ENCODE measurements at regions not wholly inside any gene's neighbourhood (a gene's known extent, or its start where the extent isn't known, plus 50 kb on each side); places are given as distances from the start of the nearest gene placed in this dataset.
"Not testable (repeated sequence)": the region's sequence is repeated elsewhere in the genome, so short reads cannot be mapped to it uniquely, and the experiment has no call there.

DNA sequence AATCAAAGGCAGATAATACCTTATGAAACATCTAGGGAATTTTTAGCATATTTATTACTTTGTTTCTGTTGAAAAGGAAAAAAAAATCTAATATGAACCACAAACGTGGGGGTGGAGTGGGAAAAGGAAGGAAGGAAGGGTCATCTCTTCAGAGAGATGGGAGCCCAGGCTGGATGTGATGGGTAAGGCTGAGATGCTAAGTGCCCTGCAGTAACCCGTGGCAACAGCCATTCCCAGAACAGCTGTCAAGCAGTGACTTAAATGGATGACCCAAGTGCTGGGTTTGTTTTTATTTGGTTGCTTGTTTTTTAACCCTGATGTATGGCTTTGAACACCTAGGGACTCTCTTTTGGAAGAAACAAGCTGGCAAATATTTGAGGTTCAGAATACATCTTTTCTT lies 50.7 kb upstream of the KLF7 start:
- no peak for DNase-seq (ENCODE audit: low spot score)

DNA sequence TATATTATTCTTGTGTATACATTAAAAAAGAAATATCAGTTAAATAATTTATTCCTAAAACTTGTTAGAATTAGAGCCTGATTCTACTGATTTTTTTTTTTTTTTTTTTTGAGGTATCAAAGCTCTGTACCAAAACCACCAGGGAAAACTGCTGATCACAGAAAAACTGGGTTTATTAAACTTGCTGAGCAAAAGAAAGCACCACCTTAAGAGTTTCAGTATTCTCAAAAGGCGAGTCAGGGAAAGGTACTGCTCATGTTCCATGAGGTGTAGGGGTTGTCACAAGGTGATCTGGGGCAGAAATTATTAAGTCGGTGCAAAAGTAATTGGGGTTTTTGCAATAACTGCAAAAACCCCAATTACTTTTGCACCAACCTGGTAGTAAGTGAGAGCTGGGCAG lies 51.7 kb upstream of the KLF7 start:
- DNase-seq (ENCODE audit: low spot score): no peak

DNA sequence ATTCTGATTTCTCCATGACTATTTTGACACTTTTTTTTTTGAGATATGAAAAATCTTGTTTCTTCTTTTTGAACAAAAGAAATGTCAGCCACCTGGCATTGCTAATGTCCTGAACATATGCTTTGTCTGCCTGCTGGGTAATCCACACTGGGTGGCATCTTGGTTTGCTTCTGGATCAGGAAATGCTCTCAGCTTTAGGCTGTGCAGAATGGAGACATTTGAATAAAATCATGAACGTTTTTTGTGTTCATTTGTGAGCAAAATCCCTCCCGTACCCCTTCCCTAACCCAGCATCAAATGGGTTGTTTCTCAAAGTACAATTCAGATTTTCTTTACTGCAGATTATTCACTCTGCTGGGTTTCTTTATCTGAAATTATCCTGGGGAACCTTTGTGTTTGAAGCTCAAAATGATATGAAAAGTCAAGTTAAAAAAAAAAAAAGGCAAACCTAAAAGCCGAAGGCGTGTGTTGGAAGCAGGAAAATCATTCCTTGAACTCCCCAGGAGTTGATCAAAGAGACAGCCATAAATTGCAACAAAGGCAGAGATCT lies 53.4 kb upstream of the KLF7 start:
- no peak for DNase-seq (ENCODE audit: low spot score)

DNA sequence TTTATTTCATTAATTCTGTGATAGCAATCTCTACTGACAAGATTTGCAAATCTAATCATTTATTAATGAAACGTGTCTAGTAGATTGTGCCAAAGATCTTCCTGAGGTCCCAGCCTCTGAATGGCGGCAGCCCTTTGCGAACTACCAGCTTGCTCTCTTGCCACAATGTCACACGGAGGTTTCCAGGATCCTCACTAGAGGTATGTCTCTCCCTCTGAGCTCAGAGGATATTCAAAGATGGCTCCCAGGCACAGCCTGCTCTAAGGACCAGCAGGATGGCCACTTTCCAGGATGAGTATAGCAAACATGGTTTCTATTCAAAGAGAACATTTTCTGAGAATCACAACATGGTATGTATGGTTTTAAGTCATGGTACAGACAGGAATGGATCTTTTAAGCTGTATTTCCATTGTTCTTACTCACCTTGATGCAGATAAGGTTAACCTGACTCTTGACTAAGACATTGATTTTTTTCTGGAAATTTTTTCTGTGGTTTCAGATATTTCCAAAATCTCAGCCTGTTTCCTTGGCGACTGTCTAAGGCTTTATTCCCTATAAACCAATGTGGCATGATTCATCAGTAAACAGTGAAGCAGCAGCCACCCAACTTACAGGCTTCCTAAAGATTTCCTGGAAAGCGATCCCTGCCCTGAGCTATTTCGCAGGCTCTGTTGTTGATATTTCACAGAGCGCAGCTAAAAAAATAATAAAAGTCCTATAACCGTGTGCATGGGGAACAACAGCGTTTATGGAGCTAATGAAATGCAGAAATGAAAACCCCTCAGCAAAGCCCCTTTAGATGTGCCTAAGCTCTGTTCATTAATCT lies 54.1 kb upstream of the KLF7 start:
- no peak for DNase-seq (ENCODE audit: low spot score)

DNA sequence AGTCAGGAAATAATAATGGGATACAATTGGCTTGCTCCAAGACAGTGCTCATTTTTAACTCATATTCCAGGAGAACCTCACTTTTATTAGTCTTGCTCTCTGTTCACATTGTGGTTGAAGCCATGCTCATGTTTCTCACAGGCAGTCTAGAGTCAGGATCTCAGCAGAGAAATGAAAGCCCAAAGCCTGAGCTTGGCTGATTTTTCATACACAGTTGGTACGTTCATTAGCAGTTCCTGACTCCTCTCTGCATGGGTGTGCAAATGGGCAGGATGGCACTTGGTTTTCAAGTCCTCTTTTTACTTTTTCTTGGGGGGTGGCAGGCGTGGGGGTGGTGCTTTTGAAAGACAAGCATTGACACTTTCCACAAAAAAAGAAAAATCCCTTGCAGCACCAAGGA lies 56.0 kb upstream of the KLF7 start:
- no peak for DNase-seq (ENCODE audit: low spot score)

DNA sequence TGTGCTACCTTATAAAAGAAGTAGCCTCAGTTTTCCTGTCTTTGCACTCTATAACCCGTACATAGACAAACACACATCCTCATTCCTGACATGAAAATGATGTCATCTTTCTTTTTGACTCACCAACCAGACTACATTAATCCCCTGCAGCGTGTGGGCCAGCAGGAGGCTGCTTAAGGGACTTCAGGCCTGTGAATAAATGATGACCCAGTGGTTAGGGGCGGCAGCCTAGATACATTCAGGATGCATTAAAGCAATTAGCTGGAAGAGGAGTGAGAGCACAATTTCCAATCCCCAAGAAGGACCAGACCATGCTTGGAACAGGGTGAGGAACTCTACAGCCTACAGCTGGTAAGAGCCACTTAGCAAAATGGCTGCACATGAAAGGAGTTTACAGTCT lies 57.3 kb upstream of the KLF7 start:
- DNase-seq (ENCODE audit: low spot score): no peak

DNA sequence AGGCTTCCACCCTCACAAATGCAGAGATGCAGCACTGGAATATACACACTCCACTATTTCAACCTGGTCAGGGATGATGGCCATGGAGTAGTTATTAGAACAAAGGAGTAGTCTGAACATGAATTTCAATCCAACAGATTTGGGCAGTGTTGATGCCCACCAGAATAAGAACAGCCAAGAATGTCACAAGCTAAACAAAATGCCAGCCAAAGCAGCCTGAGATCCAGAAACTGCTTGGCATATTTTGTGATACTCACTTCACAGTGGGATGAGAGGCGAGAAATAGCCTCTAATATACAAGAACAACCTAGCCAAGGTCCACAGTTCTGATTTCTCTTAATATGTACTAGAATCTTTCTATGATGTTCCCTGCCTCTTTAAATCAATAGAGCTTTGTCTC lies 58.6 kb upstream of the KLF7 start:
- no peak for DNase-seq (ENCODE audit: low spot score)

DNA sequence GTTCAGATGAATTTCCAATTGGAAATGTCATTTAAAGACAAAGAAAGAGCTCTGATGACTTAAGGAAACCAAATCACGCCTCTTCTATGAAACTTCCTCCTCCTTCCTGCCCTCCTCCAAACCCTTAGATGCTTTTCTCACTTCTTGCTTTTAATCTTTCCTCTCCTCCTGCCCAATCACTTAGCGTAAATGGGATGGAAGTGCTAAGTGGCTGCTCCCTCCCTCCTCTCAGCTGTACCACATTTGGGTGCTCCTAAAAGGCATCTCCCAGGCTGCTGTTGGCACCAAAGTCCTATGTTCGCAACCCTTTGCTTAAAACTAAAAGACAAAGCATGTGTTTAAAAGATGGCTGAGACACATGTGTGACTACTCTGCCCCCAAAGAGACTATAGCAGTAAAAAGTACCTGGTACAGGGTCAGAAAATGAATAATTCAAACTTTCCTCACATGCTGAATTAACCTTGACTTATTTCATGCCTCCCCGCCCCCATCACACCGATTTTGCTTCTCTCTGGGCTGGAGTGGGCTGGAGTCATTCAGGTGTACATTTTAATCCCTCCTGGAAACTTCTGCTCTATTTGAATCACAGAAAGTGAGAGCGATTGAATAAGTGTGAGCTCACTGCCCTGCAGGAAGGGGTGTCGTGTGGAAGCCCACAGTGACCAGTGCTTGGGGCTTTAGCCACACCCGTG lies 59.2 kb upstream of the KLF7 start:
- no peak for DNase-seq (ENCODE audit: low spot score)

DNA sequence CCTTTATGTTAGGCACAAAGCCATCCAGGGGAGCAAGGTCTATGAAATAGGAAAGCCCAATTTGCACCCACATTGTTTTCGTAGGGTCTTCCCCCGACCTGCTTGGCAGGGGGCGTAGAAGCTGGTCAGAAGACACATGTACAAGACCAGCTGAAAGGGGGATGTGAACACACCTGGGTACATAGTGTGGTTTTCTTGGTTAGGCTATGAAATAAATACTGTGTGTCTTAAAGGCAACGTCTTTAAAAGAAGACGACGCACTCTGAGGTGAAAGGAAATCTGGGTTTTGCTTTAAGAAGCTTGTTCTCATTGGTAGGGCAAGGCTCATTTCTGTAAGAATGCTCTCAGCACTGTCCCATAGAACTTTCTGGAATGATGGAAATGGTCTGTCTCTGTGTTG lies 60.0 kb upstream of the KLF7 start:
- no peak for DNase-seq (ENCODE audit: low spot score)

DNA sequence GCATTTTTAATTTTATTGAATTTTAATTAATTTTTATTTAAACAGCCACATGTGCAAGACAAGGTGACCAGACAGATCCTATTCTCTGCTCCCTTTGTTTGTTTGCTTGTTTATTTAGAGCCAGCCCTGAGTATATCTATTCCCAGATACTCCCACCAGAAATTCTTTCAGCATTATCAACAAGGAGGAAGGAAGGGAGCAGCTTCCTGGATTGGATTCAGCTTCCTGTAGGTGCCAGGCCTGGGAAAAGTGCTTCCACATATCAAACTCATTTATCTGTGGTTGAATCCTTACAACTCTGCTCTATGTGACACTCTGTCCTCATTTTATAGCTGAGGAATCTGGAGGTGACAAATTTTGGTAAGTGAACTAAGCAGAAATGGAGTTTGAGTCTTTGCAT lies 60.5 kb upstream of the KLF7 start:
- no peak for DNase-seq (ENCODE audit: low spot score)

DNA sequence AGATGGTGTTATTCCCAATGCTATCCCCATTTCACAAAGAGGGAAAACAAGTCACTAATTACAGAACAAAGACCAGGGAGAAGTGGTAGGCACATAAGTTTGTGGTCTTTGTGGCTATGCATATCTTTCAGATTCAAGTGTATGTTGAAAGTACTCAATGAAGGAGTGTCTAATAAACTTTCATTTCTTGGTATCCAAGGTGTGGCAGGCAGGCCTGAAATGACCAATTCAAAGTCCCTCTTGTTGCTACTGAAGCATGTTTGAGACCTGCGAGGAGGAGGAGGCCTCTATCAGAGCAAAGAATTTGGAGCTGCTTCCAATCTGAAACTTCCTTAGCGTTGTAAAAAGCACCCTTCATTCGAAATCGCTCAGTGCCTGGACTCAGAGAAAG lies 60.9 kb upstream of the KLF7 start:
- DNase-seq (ENCODE audit: low spot score): no peak

DNA sequence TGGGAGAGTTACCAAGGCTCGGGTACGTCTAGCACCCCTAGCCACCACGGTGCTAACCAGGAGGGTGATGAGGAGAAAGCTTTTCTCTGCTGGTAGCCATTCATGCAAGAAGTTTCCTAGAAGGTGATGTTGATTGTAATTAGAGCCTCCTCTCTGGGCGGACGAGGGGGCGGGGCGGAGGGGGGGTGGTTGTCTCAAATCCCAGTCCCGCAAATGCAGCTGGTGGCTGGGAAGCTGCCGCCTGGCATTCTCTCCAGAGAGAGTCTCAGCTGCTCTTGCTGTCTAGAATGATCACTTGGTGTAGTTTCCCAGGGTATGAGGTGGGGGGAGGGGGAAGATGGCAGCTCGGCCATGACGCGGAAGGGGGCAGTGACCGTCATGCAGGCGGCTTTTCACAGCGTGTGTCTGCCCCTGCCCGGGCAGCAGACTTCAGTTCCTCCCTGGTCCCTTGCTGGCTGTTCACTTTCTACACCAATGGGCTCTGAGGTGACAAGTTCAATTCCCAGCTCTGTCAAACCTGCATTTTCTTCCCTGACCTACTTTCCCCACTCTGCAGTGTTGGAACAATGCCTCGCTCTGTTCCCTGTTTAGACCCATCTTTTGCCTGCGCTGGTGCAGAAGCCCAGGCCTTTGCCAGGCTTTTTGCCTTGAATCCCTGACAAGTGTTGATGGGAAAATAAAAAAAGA lies 61.5 kb upstream of the KLF7 start:
- DNase-seq (ENCODE audit: low spot score): no peak

DNA sequence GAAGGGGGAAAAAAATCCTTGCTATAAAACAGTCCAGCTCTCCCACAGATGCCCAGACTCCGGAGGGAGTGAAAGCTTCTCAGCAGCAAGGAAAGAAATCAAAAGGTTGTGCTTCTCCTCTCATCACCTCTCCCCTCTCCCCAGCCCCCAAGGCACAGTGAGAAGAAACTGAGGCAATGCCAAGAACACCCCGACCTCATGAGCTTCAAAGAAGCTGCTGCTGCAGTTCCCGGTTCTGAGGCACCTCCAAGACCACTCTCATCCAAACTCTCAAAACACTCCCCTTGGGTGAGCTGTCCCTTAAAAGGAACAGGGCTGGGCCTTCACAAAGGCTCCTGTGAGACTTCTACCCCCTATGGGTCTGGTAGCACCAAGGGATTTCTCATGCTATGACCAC lies 62.0 kb upstream of the KLF7 start:
- no peak for DNase-seq (ENCODE audit: low spot score)

DNA sequence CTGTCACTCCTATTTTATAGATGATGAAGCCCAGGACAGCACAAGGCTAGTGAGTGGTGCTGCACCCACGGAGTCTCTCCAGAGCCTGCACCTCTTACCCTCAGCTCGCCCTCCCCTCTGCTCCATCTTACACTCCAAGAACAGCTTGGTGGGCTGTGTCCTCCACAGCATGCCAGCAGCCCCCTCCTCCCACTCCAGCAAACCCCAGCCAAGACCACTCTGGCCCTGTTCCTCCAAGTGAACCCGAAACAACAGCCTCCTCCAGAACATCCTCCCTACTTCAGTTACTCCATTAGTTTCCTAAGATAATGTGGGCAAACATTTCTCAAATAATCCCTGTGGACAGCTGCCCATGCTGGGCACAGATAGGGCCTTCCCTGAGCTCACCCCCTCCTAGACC lies 62.7 kb upstream of the KLF7 start:
- no peak for DNase-seq (ENCODE audit: low spot score)

DNA sequence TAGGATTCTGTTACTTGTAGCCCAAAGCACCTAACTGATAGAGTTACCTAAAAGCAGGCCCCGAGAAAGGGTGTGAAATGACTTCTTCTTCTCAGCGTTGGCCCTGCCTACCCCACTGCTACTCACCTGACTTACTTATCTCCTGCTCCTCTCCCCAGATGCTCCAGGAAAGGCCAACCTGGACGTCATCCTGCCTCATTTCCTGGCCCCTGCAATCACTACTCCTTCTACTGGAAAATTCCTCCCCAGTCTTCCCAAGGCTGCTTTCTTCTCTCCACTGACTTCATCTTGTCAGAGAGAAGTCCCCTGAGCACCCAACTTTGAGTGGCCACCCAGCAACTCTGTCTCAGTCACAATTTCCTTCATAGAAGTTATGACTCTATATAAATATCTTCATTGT lies 63.4 kb upstream of the KLF7 start:
- no peak for DNase-seq (ENCODE audit: low spot score)

DNA sequence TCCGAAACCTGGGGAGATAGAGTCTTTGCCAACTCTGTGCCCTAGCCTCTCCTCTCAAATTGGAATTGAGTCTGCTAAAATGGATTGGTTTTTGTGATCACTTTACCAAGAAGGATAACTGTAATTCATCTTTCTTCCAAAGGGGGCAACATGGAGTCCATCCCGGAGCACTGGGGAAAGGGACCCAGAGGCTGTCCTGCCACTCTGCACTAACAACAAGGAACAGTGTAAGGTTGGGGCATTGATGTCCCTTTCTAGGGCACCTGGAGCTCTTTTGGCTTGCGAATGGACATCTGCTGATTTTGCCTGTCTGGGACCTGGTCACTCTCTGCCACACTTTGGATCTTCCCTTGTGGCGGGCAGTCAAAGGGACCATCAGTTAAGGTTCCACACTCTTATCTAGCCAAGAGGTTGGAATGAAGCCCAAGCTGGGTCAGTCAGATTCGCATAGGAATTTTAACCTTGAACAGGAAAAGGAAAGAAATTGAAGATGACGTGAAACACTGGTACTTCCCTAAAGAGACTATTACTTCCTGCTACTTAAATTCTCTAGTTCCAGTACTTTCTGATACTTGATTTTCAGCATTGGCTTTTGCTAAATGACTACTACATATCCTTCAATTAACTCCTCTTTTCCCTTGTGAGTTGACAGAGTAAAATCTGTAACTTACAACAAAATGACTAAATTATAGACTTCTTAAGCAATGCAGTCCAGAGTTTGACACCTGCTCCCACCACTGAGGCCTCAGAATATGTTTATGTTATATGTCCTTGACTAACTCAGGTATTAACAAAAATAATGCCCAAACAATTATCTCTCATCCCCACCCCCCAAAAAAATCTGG lies 64.7 kb upstream of the KLF7 start:
- DNase-seq (ENCODE audit: low spot score): no peak

DNA sequence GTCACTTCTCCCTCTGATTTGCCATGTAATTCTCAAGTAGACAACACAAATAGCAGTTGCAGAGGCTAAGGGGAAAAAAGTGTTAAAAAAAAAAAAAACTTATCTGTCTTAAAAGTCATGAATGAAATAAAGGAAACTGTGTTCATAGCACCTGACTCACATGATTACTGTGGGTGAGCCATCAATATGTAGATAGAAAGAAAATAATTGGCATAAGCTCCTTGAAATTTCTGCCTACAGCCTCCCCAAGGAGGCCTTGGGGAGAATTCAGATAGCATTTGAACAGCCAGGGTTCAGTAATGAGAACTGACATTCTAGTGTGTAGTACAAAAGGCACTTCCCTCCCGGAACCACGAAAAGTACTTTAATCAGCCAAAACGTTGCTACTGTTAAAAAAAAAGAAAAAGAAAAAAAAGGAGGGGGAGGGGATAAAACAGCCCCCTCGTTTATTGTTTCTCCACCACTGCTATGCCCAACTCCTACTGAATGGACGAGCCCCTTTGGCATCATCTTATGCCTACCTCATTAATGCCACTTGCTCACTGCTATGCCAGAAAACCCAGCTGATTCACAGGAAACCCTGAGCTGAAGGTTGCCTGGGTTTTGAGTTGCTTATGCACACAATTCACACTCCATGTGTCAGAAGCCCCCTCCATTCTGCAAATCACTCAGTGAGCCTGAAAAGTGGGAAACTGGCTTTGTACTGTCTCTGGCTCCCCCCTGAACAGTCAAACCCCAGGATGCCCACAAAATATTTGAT lies 65.5 kb upstream of the KLF7 start:
- DNase-seq (ENCODE audit: low spot score): no peak

DNA sequence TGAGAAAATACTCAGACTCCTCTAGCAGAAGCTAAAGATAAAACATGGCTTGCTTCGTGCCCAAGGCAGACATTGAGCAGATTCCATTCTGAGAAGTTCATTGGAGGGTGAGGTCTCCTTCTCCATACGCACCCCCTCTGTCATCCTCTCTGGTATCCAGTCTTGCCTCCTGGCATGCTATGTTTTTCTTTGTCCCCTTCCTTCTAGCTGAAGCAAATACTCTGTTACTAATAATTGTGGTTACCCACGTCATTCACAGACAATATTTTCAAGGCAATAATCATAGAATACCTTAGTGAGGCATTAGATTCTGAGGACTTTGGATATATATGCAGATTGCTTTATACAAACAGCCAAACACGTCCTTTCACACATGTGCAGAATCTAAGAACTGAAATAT lies 66.2 kb upstream of the KLF7 start:
- no peak for DNase-seq (ENCODE audit: low spot score)

DNA sequence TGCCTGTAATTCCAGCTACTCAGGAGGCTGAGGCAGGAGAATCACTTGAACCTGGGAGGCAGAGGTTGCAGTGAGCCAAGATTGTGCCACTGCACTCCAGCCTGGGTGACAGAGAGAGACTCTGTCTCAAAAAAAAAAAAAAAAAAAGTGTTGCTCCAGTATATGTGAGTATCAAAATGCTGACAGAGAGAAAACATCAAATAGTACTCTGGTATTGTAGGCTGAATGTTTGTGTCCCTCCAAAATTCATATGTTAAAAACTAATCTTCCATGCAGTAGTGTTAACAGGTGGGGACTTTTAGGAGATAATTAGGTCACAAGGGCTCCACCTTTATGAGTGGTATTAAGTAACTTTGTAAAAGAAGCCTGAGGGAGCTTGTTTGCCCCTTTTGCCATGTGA lies 67.4 kb upstream of the KLF7 start:
- DNase-seq (ENCODE audit: low spot score): not testable (repeated sequence)

DNA sequence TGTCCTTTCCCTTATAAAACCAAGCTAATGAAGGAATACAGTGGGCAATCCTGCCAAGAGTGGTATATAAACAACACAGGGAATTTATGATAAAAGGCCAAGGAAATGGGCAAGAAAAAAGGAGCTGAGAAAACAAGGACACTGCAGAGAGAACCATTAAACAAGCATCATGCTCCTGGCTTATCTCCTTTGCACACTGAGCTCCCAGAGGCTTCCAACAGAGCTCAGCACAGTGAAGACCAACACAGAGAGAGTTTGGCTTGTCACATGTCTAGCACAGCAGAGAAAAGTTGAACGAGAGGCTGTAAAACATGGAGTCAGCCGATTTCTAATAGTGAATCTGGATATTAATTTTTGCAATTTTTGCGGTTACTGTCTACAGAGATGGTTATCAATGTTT lies 68.0 kb upstream of the KLF7 start:
- DNase-seq (ENCODE audit: low spot score): no peak

DNA sequence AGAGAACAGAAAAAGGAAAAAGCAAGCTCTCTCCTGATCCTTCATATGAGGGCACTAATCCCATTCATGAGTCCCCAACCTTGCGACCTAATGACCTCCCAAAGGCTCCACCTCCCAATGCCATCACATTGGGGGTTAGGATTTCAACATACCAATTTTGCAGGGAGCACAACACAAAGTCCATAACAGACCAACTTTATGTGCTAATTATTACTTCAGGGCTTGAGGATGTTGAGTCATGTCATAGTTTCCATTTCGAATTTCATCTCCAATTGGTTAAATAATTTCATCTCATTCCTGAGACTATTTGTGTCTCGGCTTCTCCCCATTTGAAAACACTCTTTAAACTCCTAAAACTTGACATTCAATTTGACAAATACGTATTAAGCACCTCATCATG lies 69.9 kb upstream of the KLF7 start:
- no peak for DNase-seq (ENCODE audit: low spot score)

Measured in ureter (tissue), 1 donor.